Liver (tissue), 8 donors: ENCODE measurements at regions not wholly inside any gene's neighbourhood (a gene's known extent, or its start where the extent isn't known, plus 50 kb on each side); places are given as distances from the start of the nearest gene placed in this dataset.

Source experiments
- DNase-seq: peaks from one replicate; pipeline ENCODE4 v3.0.0-alpha.2; 2017; ENCODE audit warnings: low spot score
- H3K27ac ChIP-seq, 2 donors: one replicate each; pipeline ENCODE4 v1.7.0; 2013; ENCODE audit warnings: inconsistent platforms in 2 of 2, low read length in 2 of 2, control low read depth in 1 of 2, low read depth in 1 of 2, mild to moderate bottlenecking in 1 of 2
- H3K27me3 ChIP-seq, 4 donors: one replicate each; pipeline versions ENCODE4 v1.6.1 to v1.7.0; 2013; ENCODE audit warnings: low read length in 3 of 4, inconsistent platforms in 1 of 4, mild to moderate bottlenecking in 1 of 4, moderate library complexity in 1 of 4; ENCODE audit not compliant: control insufficient read depth in 4 of 4, insufficient read depth in 4 of 4
- H3K36me3 ChIP-seq, 4 donors: one replicate each; pipeline versions ENCODE4 v1.6.1 to v1.7.0; 2013; ENCODE audit warnings: low read length in 3 of 4, mild to moderate bottlenecking in 3 of 4, low read depth in 1 of 4, moderate library complexity in 1 of 4; ENCODE audit not compliant: control insufficient read depth in 4 of 4, insufficient read depth in 3 of 4
- H3K4me1 ChIP-seq, 4 donors: one replicate each; pipeline versions ENCODE4 v1.6.1 to v1.7.0; 2013; ENCODE audit warnings: low read length in 3 of 4, mild to moderate bottlenecking in 3 of 4, moderate library complexity in 1 of 4; ENCODE audit not compliant: control insufficient read depth in 4 of 4, insufficient read depth in 4 of 4
- H3K4me3 ChIP-seq, 3 donors: one replicate each; pipeline versions ENCODE4 v1.6.1 to v1.7.0; 2013; ENCODE audit warnings: low read length in 3 of 3, control low read depth in 1 of 3, low read depth in 1 of 3, mild to moderate bottlenecking in 1 of 3
- H3K9ac ChIP-seq, 2 donors: one replicate each; pipeline ENCODE4 v1.7.0; 2013; ENCODE audit warnings: low read length in 2 of 2, mild to moderate bottlenecking in 2 of 2, moderate library complexity in 2 of 2, control low read depth in 1 of 2, low read depth in 1 of 2
- H3K9me3 ChIP-seq, 4 donors: one replicate each; pipeline versions ENCODE4 v1.6.1 to v1.7.0; 2013; ENCODE audit warnings: low read length in 3 of 4; ENCODE audit not compliant: control insufficient read depth in 4 of 4
- ATF3 ChIP-seq: IDR thresholded peaks from 2 replicates; pipeline ENCODE4 v1.6.1; 2016; ENCODE audit warnings: antibody characterized with exemption
- CTCF ChIP-seq: fragments of 150-350 bp; IDR thresholded peaks from 2 replicates; pipeline ENCODE4 v1.5.1; 2017; ENCODE audit warnings: improper control_type of control experiment, low read depth, low read length; ENCODE audit not compliant: missing input control
- EGR1 ChIP-seq, 2 donors: IDR thresholded peaks; 2 replicates each; pipeline ENCODE4 v1.6.1; 2016 to 2018; ENCODE audit warnings: antibody characterized with exemption in 2 of 2, low read depth in 2 of 2
- FOXA1 ChIP-seq: IDR thresholded peaks from 2 replicates; pipeline ENCODE4 v1.6.1; 2016; ENCODE audit warnings: antibody characterized with exemption
- FOXA2 ChIP-seq: IDR thresholded peaks from 2 replicates; pipeline ENCODE4 v1.6.1; 2016; ENCODE audit warnings: antibody characterized with exemption
- GABPA ChIP-seq, 2 donors: IDR thresholded peaks in 1 of 2; conservative IDR thresholded peaks in 1 of 2; 2 replicates each; pipeline ENCODE4 v1.6.1; 2016; ENCODE audit warnings: antibody characterized with exemption in 2 of 2, mild to moderate bottlenecking in 1 of 2, moderate library complexity in 1 of 2
- HNF4G ChIP-seq: IDR thresholded peaks from 2 replicates; pipeline ENCODE4 v1.6.1; 2016; ENCODE audit warnings: antibody characterized with exemption
- JUND ChIP-seq, 2 donors: IDR thresholded peaks; 2 replicates each; pipeline ENCODE4 v1.6.1; 2016; ENCODE audit warnings: antibody characterized with exemption in 2 of 2
- MAX ChIP-seq: IDR thresholded peaks from 2 replicates; pipeline ENCODE4 v1.6.1; 2016; ENCODE audit warnings: antibody characterized with exemption
- NR2F2 ChIP-seq: IDR thresholded peaks from 2 replicates; pipeline ENCODE4 v1.6.1; 2016; ENCODE audit warnings: antibody characterized with exemption
- RAD21 ChIP-seq, 2 donors: IDR thresholded peaks; 2 replicates each; pipeline ENCODE4 v1.6.1; 2016; ENCODE audit warnings: antibody characterized with exemption in 2 of 2, mild to moderate bottlenecking in 2 of 2
- REST ChIP-seq: IDR thresholded peaks from 2 replicates; pipeline ENCODE4 v1.6.1; 2016; ENCODE audit warnings: antibody characterized with exemption, mild to moderate bottlenecking
- RXRA ChIP-seq, 2 donors: IDR thresholded peaks; 2 replicates each; pipeline ENCODE4 v1.6.1; 2017 to 2018; ENCODE audit warnings: antibody characterized with exemption in 2 of 2, mild to moderate bottlenecking in 1 of 2
- SP1 ChIP-seq: IDR thresholded peaks from 2 replicates; pipeline ENCODE4 v1.6.1; 2018; ENCODE audit warnings: antibody characterized with exemption, mild to moderate bottlenecking
- TAF1 ChIP-seq: conservative IDR thresholded peaks from 2 replicates; pipeline ENCODE4 v1.6.1; 2016; ENCODE audit warnings: antibody characterized with exemption, mild to moderate bottlenecking
- YY1 ChIP-seq: IDR thresholded peaks from 2 replicates; pipeline ENCODE4 v1.6.1; 2016; ENCODE audit warnings: antibody characterized with exemption, mild to moderate bottlenecking
- ZBTB33 ChIP-seq: IDR thresholded peaks from 2 replicates; pipeline ENCODE4 v1.6.1; 2016; ENCODE audit warnings: antibody characterized with exemption
- WGBS: extraction: QIAGEN DNeasy Blood & Tissue Kit; methylation state at CpG from one replicate; pipeline ENCODE4 v1.1.7; 2013; 5-methylcytosine and 5-hydroxymethylcytosine counted together
- donor health status: healthy.
- donor health status: healthy.
- donor health status: healthy.
- donor health status: healthy.
- donor health status: healthy.

- TF ChIP-seq EGR1 (IDR thresholded peaks at IDR 0.05; ENCODE audit: low read depth in 2 of 2) (no peak), FOXA2 (no peak), ZBTB33 (no peak), RXRA (IDR thresholded peaks at IDR 0.05) (no peak), ATF3 (no peak), SP1 (no peak), GABPA (IDR thresholded peaks at IDR 0.05 in 1 of 2, conservative IDR thresholded peaks at IDR 0.05 in 1 of 2) (no peak), HNF4G (no peak), MAX (no peak), JUND (IDR thresholded peaks at IDR 0.05) (no peak), YY1 (no peak), RAD21 (IDR thresholded peaks at IDR 0.05) (no peak)
- H3K4me3 ChIP-seq = no peak overlapping the region
- H3K27ac ChIP-seq = no peak overlapping the region
- H3K9ac ChIP-seq = no peak overlapping the region
- no peaks in the 10 kb centered on the region for H3K27me3 ChIP-seq
- no peaks in the 10 kb centered on the region for H3K4me1 ChIP-seq
- no peaks in the 10 kb centered on the region for H3K9me3 ChIP-seq
- WGBS = 63% methylated on average over 2 of the region's 2 CpGs
- H3K36me3 ChIP-seq = no peaks in the 10 kb centered on the region
- no peak for DNase-seq
Observed at GRCh38 chr6:19301980-19302379, 535.2 kb upstream of the ID4 start.

- Histone ChIP-seq H3K27ac (no peak overlapping the region), H3K4me3 (no peak overlapping the region)
- no peak for DNase-seq
Observed at GRCh38 chr6:19303383-19303782, 533.8 kb upstream of the ID4 start.

GRCh38 chr6:19309661-19310060 is 527.5 kb upstream of the ID4 start:
- H3K36me3 ChIP-seq = no peaks in the 10 kb centered on the region
- H3K4me1 ChIP-seq = no peaks in the 10 kb centered on the region
- no peaks in the 10 kb centered on the region for H3K27me3 ChIP-seq
- peaks cover 0 to 2% (median 0%) of the 10 kb centered on the region in 4 donors for H3K9me3 ChIP-seq
- no peak overlapping the region for H3K4me3 ChIP-seq
- H3K27ac ChIP-seq = no peak overlapping the region
- H3K9ac ChIP-seq = no peak overlapping the region
- no peak for DNase-seq
- whole genome bisulfite sequencing = 81% methylated on average over 1 of the region's 1 CpG
- TF ChIP-seq CTCF (no peak), GABPA (IDR thresholded peaks at IDR 0.05 in 1 of 2, conservative IDR thresholded peaks at IDR 0.05 in 1 of 2) (no peak), RXRA (IDR thresholded peaks at IDR 0.05) (no peak), FOXA1 (no peak), MAX (no peak), JUND (IDR thresholded peaks at IDR 0.05) (no peak), REST (no peak), EGR1 (IDR thresholded peaks at IDR 0.05; ENCODE audit: low read depth in 2 of 2) (no peak), ZBTB33 (no peak), TAF1 (no peak), NR2F2 (no peak), YY1 (no peak)

More at GRCh38 chr6:19303383-19303782, 533.8 kb upstream of the ID4 start:
- H3K4me1 ChIP-seq = no peaks in the 10 kb centered on the region
- no peaks in the 10 kb centered on the region for H3K36me3 ChIP-seq
- no peak overlapping the region for H3K9ac ChIP-seq
- H3K27me3 ChIP-seq = no peaks in the 10 kb centered on the region
- no peaks in the 10 kb centered on the region for H3K9me3 ChIP-seq
- TF ChIP-seq ATF3 = no peak
- no peak for TF ChIP-seq RAD21 (IDR thresholded peaks at IDR 0.05)
- WGBS = 66% methylated on average over 5 of the region's 5 CpGs
